ENCODE measurements at regions not wholly inside any gene's neighbourhood (a gene's known extent, or its start where the extent isn't known, plus 50 kb on each side); places are given as distances from the start of the nearest gene placed in this dataset.

DNA sequence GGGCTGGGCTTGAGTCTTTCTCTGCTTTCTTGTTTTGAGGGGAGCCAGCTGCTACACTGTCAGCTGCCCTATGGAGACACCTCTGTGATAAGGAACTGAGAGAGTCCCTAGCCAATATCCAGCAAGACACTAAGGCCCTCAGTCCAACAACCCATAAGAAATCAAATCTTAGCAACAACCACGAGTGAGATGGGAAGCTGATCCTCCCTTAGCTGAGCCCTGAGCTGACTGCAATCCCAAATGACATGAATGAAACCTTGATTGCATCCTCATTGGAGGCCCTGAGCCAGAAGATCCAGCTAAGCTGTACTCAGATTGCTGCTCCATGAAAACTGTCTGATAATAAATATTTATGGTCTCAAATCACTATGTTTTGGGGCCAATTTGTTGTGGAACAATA, 302.1 kb upstream of the MME start:
- Histone ChIP-seq H3K79me2 (replicated peaks; ENCODE audit: insufficient read depth, low read length) (no peaks in the 10 kb centered on the region), H2AFZ (ENCODE audit: low read depth, low read length) (no peak overlapping the region), H3K9me3 (ENCODE audit: low read length) (no peaks in the 10 kb centered on the region), H3K9ac (ENCODE audit: low read length) (no peak overlapping the region), H3K9me2 (ENCODE audit: insufficient read depth, low read length) (no peaks in the 10 kb centered on the region), H3K36me3 (ENCODE audit: insufficient read depth, low read length) (no peaks in the 10 kb centered on the region), H3K27me3 (ENCODE audit: insufficient read depth, low read depth, low read length) (no peaks in the 10 kb centered on the region), H3F3A (ENCODE audit: insufficient read depth, low read length, poor library complexity, severe bottlenecking) (no peaks in the 10 kb centered on the region), H3K4me2 (ENCODE audit: low read length) (no peak overlapping the region), H3K4me3 (ENCODE audit: low read length) (no peak overlapping the region), H3K27ac (ENCODE audit: low read length) (no peak overlapping the region), H4K20me1 (ENCODE audit: insufficient read depth) (no peaks in the 10 kb centered on the region)
- TF ChIP-seq, protein P1, sequence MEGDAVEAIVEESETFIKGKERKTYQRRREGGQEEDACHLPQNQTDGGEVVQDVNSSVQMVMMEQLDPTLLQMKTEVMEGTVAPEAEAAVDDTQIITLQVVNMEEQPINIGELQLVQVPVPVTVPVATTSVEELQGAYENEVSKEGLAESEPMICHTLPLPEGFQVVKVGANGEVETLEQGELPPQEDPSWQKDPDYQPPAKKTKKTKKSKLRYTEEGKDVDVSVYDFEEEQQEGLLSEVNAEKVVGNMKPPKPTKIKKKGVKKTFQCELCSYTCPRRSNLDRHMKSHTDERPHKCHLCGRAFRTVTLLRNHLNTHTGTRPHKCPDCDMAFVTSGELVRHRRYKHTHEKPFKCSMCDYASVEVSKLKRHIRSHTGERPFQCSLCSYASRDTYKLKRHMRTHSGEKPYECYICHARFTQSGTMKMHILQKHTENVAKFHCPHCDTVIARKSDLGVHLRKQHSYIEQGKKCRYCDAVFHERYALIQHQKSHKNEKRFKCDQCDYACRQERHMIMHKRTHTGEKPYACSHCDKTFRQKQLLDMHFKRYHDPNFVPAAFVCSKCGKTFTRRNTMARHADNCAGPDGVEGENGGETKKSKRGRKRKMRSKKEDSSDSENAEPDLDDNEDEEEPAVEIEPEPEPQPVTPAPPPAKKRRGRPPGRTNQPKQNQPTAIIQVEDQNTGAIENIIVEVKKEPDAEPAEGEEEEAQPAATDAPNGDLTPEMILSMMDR (IDR thresholded peaks at IDR 0.05; ENCODE audit: poor library complexity, severe bottlenecking), result no peak
- TF ChIP-seq SMC3 (conservative IDR thresholded peaks at IDR 0.05; ENCODE audit: poor library complexity), result no peak

GRCh38 chr3:154776549-154777225, 303.4 kb upstream of the MME start:
- H3K9me3 ChIP-seq (ENCODE audit: low read length), result no peaks in the 10 kb centered on the region
- no peaks in the 10 kb centered on the region for H3F3A ChIP-seq (ENCODE audit: insufficient read depth, low read length, poor library complexity, severe bottlenecking)
- H3K9ac ChIP-seq (ENCODE audit: low read length), result no peak overlapping the region
- H3K36me3 ChIP-seq (ENCODE audit: insufficient read depth, low read length), result no peaks in the 10 kb centered on the region
- no peaks in the 10 kb centered on the region for H4K20me1 ChIP-seq (ENCODE audit: insufficient read depth)
- no peak overlapping the region for H2AFZ ChIP-seq (ENCODE audit: low read depth, low read length)
- H3K79me2 ChIP-seq (replicated peaks; ENCODE audit: insufficient read depth, low read length), result no peaks in the 10 kb centered on the region
- peak overlapping the region; percentile 28 for H3K4me2 ChIP-seq (ENCODE audit: low read length)
- H3K27me3 ChIP-seq (ENCODE audit: insufficient read depth, low read depth, low read length), result no peaks in the 10 kb centered on the region
- peak overlapping the region; percentile 15 for H3K27ac ChIP-seq (ENCODE audit: low read length)
- H3K9me2 ChIP-seq (ENCODE audit: insufficient read depth, low read length), result no peaks in the 10 kb centered on the region
- no peak for TF ChIP-seq TAF1 (IDR thresholded peaks at IDR 0.05; ENCODE audit: low read depth)
- TF ChIP-seq EZH2 (IDR thresholded peaks at IDR 0.05; ENCODE audit: borderline replicate concordance, insufficient read depth, low read length, poor library complexity, severe bottlenecking), result no peak
- no peak for TF ChIP-seq RAD21 (conservative IDR thresholded peaks at IDR 0.05)
- no peak for TF ChIP-seq SMC3 (conservative IDR thresholded peaks at IDR 0.05; ENCODE audit: poor library complexity)
- TF ChIP-seq MXI1 (conservative IDR thresholded peaks at IDR 0.05; ENCODE audit: poor library complexity, severe bottlenecking), result no peak
- TF ChIP-seq EP300 (conservative IDR thresholded peaks at IDR 0.05; ENCODE audit: poor library complexity, severe bottlenecking), result peak; percentile 22
- TF ChIP-seq, protein P1 (IDR thresholded peaks at IDR 0.05; ENCODE audit: poor library complexity, severe bottlenecking), result no peak
- TF ChIP-seq REST (IDR thresholded peaks at IDR 0.05; ENCODE audit: borderline replicate concordance), result no peak
- TF ChIP-seq POLR2AphosphoS5 (IDR thresholded peaks at IDR 0.05), result peak; percentile 30
- peak overlapping the region; percentile 14 for H3K4me3 ChIP-seq (ENCODE audit: low read length)

All from neural cell (in vitro differentiated cells).